HCT116 (cell line): ENCODE measurements at regions not wholly inside any gene's neighbourhood (a gene's known extent, or its start where the extent isn't known, plus 50 kb on each side); places are given as distances from the start of the nearest gene placed in this dataset.

Source experiments
- ATAC-seq: fragments of 200-7000 bp; cut with Tn5 transposase; 2 replicates; pipeline ENCODE4 v1.9.1; 2020; ENCODE audit warnings: mild to moderate bottlenecking, moderate library complexity
- BruUV-seq: library from RNA; stranded (reverse); fragments of 400-500 nt; replicated peaks from 2 replicates; lab custom pipeline; 2021; lab: Mats Ljungman, UMichigan
- CTCF ChIA-PET: fragments of 300-600 bp; sonication (Branson Sonifier 250); formaldehyde crosslinking; loops from one replicate; lab custom pipeline; 2021; ENCODE audit warnings: antibody characterized with exemption; lab: Charles Lee
- POLR2A ChIA-PET: fragments of 300-600, 350-600 bp; sonication (Branson Sonifier 250); formaldehyde crosslinking; loops from one replicate; lab custom pipeline; 2021; ENCODE audit warnings: antibody characterized with exemption; lab: Charles Lee
- RAD21 ChIA-PET, 2 experiments: fragments of 300-600 bp; sonication (Branson Sonifier 250); formaldehyde crosslinking; loops; one replicate each; lab custom pipeline; 2023; ENCODE audit warnings: low total read pairs in 2 of 2; ENCODE audit not compliant: uncharacterized antibody in 2 of 2, unreplicated experiment in 2 of 2, low non-redundant PET in 1 of 2; lab: Charles Lee
- DNase-seq: peaks from one replicate; pipeline ENCODE4 v3.0.0-alpha.2; 2010; ENCODE audit warnings: low read depth, low spot score
- H2AFZ ChIP-seq: fragments of 200-600 bp; shearing (Covaris generic), sonication (generic); 2 replicates; pipeline ENCODE4 v1.6.1; 2017; ENCODE audit warnings: low read depth, mixed run types, mixed read lengths, antibody characterized with exemption, low read length; ENCODE audit not compliant: poor library complexity, severe bottlenecking
- H3K27ac ChIP-seq: 2 replicates; pipeline ENCODE4 v1.5.1; 2012; ENCODE audit warnings: low read depth, low read length
- H3K27me3 ChIP-seq: fragments of 200-600 bp; sonication (generic); 2 replicates; pipeline ENCODE4 v1.6.1; 2016; ENCODE audit warnings: mixed run types, low read length, mixed read lengths; ENCODE audit not compliant: insufficient read depth
- H3K36me3 ChIP-seq, 2 experiments: fragments of 200-500 bp in 1 of 2; fragments of 200-600 bp in 1 of 2; sonication (Bioruptor generic) in 1 of 2; sonication (generic) in 1 of 2; 2 replicates each; pipeline versions ENCODE4 v1.5.1 to v1.6.1; 2014 to 2016; ENCODE audit warnings: low read length in 2 of 2, inconsistent platforms in 1 of 2, mixed read lengths in 1 of 2, mixed run types in 1 of 2; ENCODE audit not compliant: insufficient read depth in 2 of 2, control insufficient read depth in 1 of 2
- H3K4me1 ChIP-seq, 2 experiments: fragments of 200-600 bp in 1 of 2; sonication (generic) in 1 of 2; 2 replicates each; pipeline versions ENCODE4 v1.5.1 to v1.6.1; 2012 to 2017; ENCODE audit warnings: low read length in 2 of 2, inconsistent platforms in 1 of 2, mild to moderate bottlenecking in 1 of 2, mixed read lengths in 1 of 2, mixed run types in 1 of 2, moderate library complexity in 1 of 2; ENCODE audit not compliant: insufficient read depth in 2 of 2, control insufficient read depth in 1 of 2
- H3K4me2 ChIP-seq: fragments of 200-600 bp; sonication (generic); 2 replicates; pipeline ENCODE4 v1.6.1; 2017; ENCODE audit warnings: mixed run types, low read length, mixed read lengths
- H3K4me3 ChIP-seq, 2 experiments: fragments of 200-600 bp in 1 of 2; sonication (generic) in 1 of 2; replicated peaks in 1 of 2; 2 replicates each; pipeline ENCODE4 v1.5.1; 2011 to 2016; ENCODE audit warnings: low read length in 2 of 2, control low read depth in 1 of 2, low read depth in 1 of 2, mild to moderate bottlenecking in 1 of 2, mixed read lengths in 1 of 2, mixed run types in 1 of 2
- H3K79me2 ChIP-seq: fragments of 200-600 bp; sonication (generic); 2 replicates; pipeline ENCODE4 v1.6.1; 2017; ENCODE audit warnings: mild to moderate bottlenecking, mixed run types, low read length, moderate library complexity, mixed read lengths; ENCODE audit not compliant: insufficient read depth
- H3K9ac ChIP-seq: fragments of 200-600 bp; sonication (generic); 2 replicates; pipeline ENCODE4 v1.6.1; 2016; ENCODE audit warnings: low read length, mixed read lengths
- H3K9me2 ChIP-seq: fragments of 200-600 bp; sonication (generic), shearing (Covaris generic); 2 replicates; pipeline ENCODE4 v1.6.1; 2017; ENCODE audit warnings: mixed run types, mild to moderate bottlenecking, moderate library complexity; ENCODE audit not compliant: insufficient read depth
- H3K9me3 ChIP-seq, 2 experiments: fragments of 200-500 bp in 1 of 2; fragments of 200-600 bp in 1 of 2; sonication (Bioruptor generic) in 1 of 2; sonication (generic) in 1 of 2; 2 replicates each; pipeline ENCODE4 v1.6.1; 2014 to 2017; ENCODE audit warnings: low read length in 2 of 2, mixed read lengths in 2 of 2, inconsistent platforms in 1 of 2, low read depth in 1 of 2, mild to moderate bottlenecking in 1 of 2, mixed run types in 1 of 2, moderate library complexity in 1 of 2; ENCODE audit not compliant: control insufficient read depth in 1 of 2, insufficient read depth in 1 of 2
- H4K20me1 ChIP-seq: fragments of 200-600 bp; sonication (generic), shearing (Covaris generic); 2 replicates; pipeline ENCODE4 v1.6.1; 2017; ENCODE audit warnings: mixed run types, mild to moderate bottlenecking, moderate library complexity; ENCODE audit not compliant: insufficient read depth
- EZH2 ChIP-seq: fragments of 200-600 bp; sonication (generic); IDR thresholded peaks from 2 replicates; pipeline ENCODE4 v1.6.1; 2017; ENCODE audit warnings: antibody characterized with exemption, mixed run types
- EZH2phosphoT487 ChIP-seq: fragments of 200-600 bp; IDR thresholded peaks from 2 replicates; pipeline ENCODE4 v1.6.1; 2018; ENCODE audit warnings: antibody characterized with exemption, borderline replicate concordance
- RAD21 ChIP-seq: IDR thresholded peaks from 2 replicates; pipeline ENCODE4 v1.6.1; 2012; ENCODE audit warnings: low read depth, mild to moderate bottlenecking
- YY1 ChIP-seq: IDR thresholded peaks from 2 replicates; pipeline ENCODE4 v1.6.1; 2011; ENCODE audit warnings: low read length, low read depth, moderate library complexity, mild to moderate bottlenecking; ENCODE audit not compliant: insufficient replicate concordance; ENCODE audit errors: extremely low read depth
- intact Hi-C: fragments of 100-400 bp; cut with micrococcal nuclease; formaldehyde crosslinking; loops from 2 replicates; pipeline ENCODE4 v1.10.0; 2022
- TF ChIP-seq, protein P1 (sequence below): IDR thresholded peaks from 2 replicates; pipeline ENCODE4 v1.6.1; 2011; ENCODE audit warnings: mild to moderate bottlenecking, low read length, moderate library complexity; ENCODE audit not compliant: insufficient replicate concordance; ENCODE audit errors: extremely low read depth
- TF ChIP-seq, protein P2 (sequence below): IDR thresholded peaks from 2 replicates; pipeline ENCODE4 v1.6.1; 2012

DNA sequence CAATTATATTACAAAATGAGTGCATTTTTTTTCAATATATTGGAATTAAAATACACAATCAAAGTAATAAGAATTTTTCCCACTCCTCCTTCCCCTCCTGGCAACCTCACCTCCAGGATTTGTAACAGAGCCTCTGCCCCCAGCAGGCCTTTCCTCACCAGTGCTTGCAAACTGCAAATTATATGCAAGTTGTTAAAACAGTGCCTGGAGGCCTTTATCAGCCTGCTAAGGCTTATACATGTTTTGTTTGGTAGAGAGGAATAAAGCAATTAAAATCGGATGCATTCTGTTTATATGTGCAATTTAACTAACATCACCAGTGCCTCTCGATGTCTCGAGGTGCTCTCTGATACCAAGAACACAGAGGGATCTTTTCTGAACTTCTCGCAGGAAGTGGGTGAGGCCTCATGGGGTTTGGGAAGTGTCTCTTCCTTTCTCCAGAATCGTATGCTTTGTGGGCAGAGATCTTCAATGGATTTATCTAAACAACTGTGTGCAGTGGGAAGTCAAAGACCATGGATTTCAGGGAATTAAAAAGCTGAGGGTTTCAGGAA lies 186.8 kb downstream of the CDH26 start:
- POLR2A ChIA-PET: no interaction called here
- no peak overlapping the region for H3K4me2 ChIP-seq
- H3K4me1 ChIP-seq: no peaks in the 10 kb centered on the region
- TF ChIP-seq YY1: no peak
- no peak for TF ChIP-seq EZH2
- no peak overlapping the region for H2AFZ ChIP-seq
- RAD21 ChIA-PET: no interaction called here
- ATAC-seq (no peak), DNase-seq (no peak)
- H4K20me1 ChIP-seq: no peaks in the 10 kb centered on the region
- H3K4me3 ChIP-seq: no peak overlapping the region
- no peak overlapping the region for H3K9ac ChIP-seq
- no peaks in the 10 kb centered on the region for H3K79me2 ChIP-seq
- CTCF ChIA-PET: no interaction called here
- BruUV-seq: no TSS peak
- intact Hi-C loops: no loop called here
- H3K36me3 ChIP-seq: no peaks in the 10 kb centered on the region
- peaks cover 7% of the 10 kb centered on the region; the same call in 1 of the 2 replicates for H3K27me3 ChIP-seq
- no peaks in the 10 kb centered on the region for H3K9me2 ChIP-seq
- no peaks in the 10 kb centered on the region for H3K9me3 ChIP-seq
- no peak overlapping the region for H3K27ac ChIP-seq

DNA sequence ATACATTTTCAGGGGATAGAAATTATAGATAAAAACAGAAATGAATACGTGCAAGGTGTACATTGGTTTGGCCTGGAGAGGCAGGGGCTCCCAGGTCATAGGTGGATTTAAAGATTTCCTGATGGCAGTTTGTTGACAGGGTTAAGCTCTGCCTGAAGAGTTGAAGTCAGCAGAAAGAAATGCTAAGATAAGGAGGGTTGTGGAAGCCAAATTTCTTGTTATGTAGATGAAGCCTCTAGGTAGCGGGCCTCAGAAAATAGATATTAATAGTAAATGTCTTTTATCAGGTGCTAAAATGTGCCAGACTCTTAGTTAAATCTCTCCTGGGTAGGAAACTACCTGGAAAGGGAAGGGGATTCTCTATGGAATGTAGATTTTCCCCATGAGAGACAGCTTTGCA lies 188.8 kb downstream of the CDH26 start:
- H2AFZ ChIP-seq: no peak overlapping the region
- H3K27ac ChIP-seq: no peak overlapping the region
- H3K27me3 ChIP-seq: peaks cover 13% of the 10 kb centered on the region; the same call in 1 of the 2 replicates
- CTCF ChIA-PET: no interaction called here
- H3K36me3 ChIP-seq: no peaks in the 10 kb centered on the region
- no peaks in the 10 kb centered on the region for H3K9me3 ChIP-seq
- POLR2A ChIA-PET: no interaction called here
- no peak overlapping the region for H3K4me3 ChIP-seq
- BruUV-seq: no TSS peak
- H3K9me2 ChIP-seq: no peaks in the 10 kb centered on the region
- TF ChIP-seq, protein P1, sequence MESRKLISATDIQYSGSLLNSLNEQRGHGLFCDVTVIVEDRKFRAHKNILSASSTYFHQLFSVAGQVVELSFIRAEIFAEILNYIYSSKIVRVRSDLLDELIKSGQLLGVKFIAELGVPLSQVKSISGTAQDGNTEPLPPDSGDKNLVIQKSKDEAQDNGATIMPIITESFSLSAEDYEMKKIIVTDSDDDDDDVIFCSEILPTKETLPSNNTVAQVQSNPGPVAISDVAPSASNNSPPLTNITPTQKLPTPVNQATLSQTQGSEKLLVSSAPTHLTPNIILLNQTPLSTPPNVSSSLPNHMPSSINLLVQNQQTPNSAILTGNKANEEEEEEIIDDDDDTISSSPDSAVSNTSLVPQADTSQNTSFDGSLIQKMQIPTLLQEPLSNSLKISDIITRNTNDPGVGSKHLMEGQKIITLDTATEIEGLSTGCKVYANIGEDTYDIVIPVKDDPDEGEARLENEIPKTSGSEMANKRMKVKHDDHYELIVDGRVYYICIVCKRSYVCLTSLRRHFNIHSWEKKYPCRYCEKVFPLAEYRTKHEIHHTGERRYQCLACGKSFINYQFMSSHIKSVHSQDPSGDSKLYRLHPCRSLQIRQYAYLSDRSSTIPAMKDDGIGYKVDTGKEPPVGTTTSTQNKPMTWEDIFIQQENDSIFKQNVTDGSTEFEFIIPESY: no peak
- TF ChIP-seq YY1 (no peak), EZH2phosphoT487 (no peak), RAD21 (no peak)
- TF ChIP-seq, protein P2, sequence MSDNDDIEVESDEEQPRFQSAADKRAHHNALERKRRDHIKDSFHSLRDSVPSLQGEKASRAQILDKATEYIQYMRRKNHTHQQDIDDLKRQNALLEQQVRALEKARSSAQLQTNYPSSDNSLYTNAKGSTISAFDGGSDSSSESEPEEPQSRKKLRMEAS: no peak
- DNase-seq (no peak), ATAC-seq (no peak)
- H3K4me1 ChIP-seq: no peaks in the 10 kb centered on the region
- H4K20me1 ChIP-seq: no peaks in the 10 kb centered on the region
- no peak overlapping the region for H3K4me2 ChIP-seq
- H3K9ac ChIP-seq: no peak overlapping the region
- no peaks in the 10 kb centered on the region for H3K79me2 ChIP-seq
- intact Hi-C loops: no loop called here
- RAD21 ChIA-PET: no interaction called here
